Osteocyte (in vitro differentiated cells): ENCODE measurements at regions not wholly inside any gene's neighbourhood (a gene's known extent, or its start where the extent isn't known, plus 50 kb on each side); places are given as distances from the start of the nearest gene placed in this dataset.

Experiments used
- DNase-seq: peaks from one replicate; pipeline ENCODE4 v3.0.0; 2021; ENCODE audit warnings: mixed read lengths; ENCODE audit not compliant: unreplicated experiment; ENCODE audit errors: extremely low spot score
- H3K27ac Mint-ChIP-seq: one replicate; pipeline ENCODE4 v1.8.0; 2021; ENCODE audit warnings: mild to moderate bottlenecking, mixed read lengths; ENCODE audit not compliant: unreplicated experiment
- H3K27me3 Mint-ChIP-seq: one replicate; pipeline ENCODE4 v1.8.0; 2021; ENCODE audit warnings: mixed read lengths; ENCODE audit not compliant: unreplicated experiment
- H3K36me3 Mint-ChIP-seq: one replicate; pipeline ENCODE4 v1.8.0; 2021; ENCODE audit warnings: mixed read lengths; ENCODE audit not compliant: unreplicated experiment
- H3K4me1 Mint-ChIP-seq: one replicate; pipeline ENCODE4 v1.8.0; 2021; ENCODE audit warnings: mixed read lengths; ENCODE audit not compliant: unreplicated experiment
- H3K4me3 Mint-ChIP-seq: one replicate; pipeline ENCODE4 v1.8.0; 2021; ENCODE audit warnings: mild to moderate bottlenecking, moderate library complexity, mixed read lengths; ENCODE audit not compliant: unreplicated experiment
- H3K9me3 Mint-ChIP-seq: one replicate; pipeline ENCODE4 v1.8.0; 2021; ENCODE audit warnings: mixed read lengths; ENCODE audit not compliant: unreplicated experiment
- CTCF ChIP-seq: fragments of 200-600 bp; sonication (generic); IDR thresholded peaks from 2 replicates; pipeline ENCODE4 v1.5.0; 2021; ENCODE audit warnings: antibody characterized with exemption, mild to moderate bottlenecking, moderate library complexity

- H3K9me3 Mint-ChIP-seq = no peaks in the 10 kb centered on the region
- no peak for TF ChIP-seq CTCF
Measured at GRCh38 chr17:6327007-6327406, 107.9 kb downstream of the AIPL1 start.

GRCh38 chr17:6326483-6326882 is 108.4 kb downstream of the AIPL1 start:
- H3K4me3 Mint-ChIP-seq = no peak overlapping the region
- H3K27me3 Mint-ChIP-seq = no peaks in the 10 kb centered on the region
- no peaks in the 10 kb centered on the region for H3K4me1 Mint-ChIP-seq
- TF ChIP-seq CTCF = no peak
- H3K9me3 Mint-ChIP-seq = no peaks in the 10 kb centered on the region
- DNase-seq = no peak
- H3K36me3 Mint-ChIP-seq = no peaks in the 10 kb centered on the region
- H3K27ac Mint-ChIP-seq = no peak overlapping the region

More at GRCh38 chr17:6327007-6327406, 107.9 kb downstream of the AIPL1 start:
- Mint-ChIP-seq H3K36me3 (no peaks in the 10 kb centered on the region), H3K4me1 (no peaks in the 10 kb centered on the region), H3K27me3 (no peaks in the 10 kb centered on the region), H3K27ac (no peak overlapping the region), H3K4me3 (no peak overlapping the region)
- DNase-seq = no peak

GRCh38 chr17:6325741-6326140 is 109.2 kb downstream of the AIPL1 start:
- DNase-seq = no peak
- TF ChIP-seq CTCF = no peak
- Mint-ChIP-seq H3K27ac (no peak overlapping the region), H3K36me3 (no peaks in the 10 kb centered on the region), H3K4me3 (no peak overlapping the region), H3K9me3 (no peaks in the 10 kb centered on the region), H3K27me3 (no peaks in the 10 kb centered on the region), H3K4me1 (no peaks in the 10 kb centered on the region)

- Mint-ChIP-seq H3K4me3 (no peak overlapping the region), H3K36me3 (no peaks in the 10 kb centered on the region), H3K4me1 (no peaks in the 10 kb centered on the region), H3K27me3 (no peaks in the 10 kb centered on the region), H3K9me3 (no peaks in the 10 kb centered on the region), H3K27ac (no peak overlapping the region)
- no peak for TF ChIP-seq CTCF
- DNase-seq = no peak
Measured at GRCh38 chr17:6325051-6325450, 109.9 kb downstream of the AIPL1 start.

- H3K4me1 Mint-ChIP-seq = no peaks in the 10 kb centered on the region
- no peak for TF ChIP-seq CTCF
- no peaks in the 10 kb centered on the region for H3K27me3 Mint-ChIP-seq
Measured at GRCh38 chr17:6323626-6324356, 111.1 kb downstream of the AIPL1 start.

More at GRCh38 chr17:6323626-6324356, 111.1 kb downstream of the AIPL1 start:
- no peaks in the 10 kb centered on the region for H3K36me3 Mint-ChIP-seq
- DNase-seq = no peak
- no peaks in the 10 kb centered on the region for H3K9me3 Mint-ChIP-seq
- H3K4me3 Mint-ChIP-seq = no peak overlapping the region
- no peak overlapping the region for H3K27ac Mint-ChIP-seq
